ENCODE measurements at regions not wholly inside any gene's neighbourhood (a gene's known extent, or its start where the extent isn't known, plus 50 kb on each side); places are given as distances from the start of the nearest gene placed in this dataset.
"Not testable (repeated sequence)": the region's sequence is repeated elsewhere in the genome, so short reads cannot be mapped to it uniquely, and the experiment has no call there.

DNA sequence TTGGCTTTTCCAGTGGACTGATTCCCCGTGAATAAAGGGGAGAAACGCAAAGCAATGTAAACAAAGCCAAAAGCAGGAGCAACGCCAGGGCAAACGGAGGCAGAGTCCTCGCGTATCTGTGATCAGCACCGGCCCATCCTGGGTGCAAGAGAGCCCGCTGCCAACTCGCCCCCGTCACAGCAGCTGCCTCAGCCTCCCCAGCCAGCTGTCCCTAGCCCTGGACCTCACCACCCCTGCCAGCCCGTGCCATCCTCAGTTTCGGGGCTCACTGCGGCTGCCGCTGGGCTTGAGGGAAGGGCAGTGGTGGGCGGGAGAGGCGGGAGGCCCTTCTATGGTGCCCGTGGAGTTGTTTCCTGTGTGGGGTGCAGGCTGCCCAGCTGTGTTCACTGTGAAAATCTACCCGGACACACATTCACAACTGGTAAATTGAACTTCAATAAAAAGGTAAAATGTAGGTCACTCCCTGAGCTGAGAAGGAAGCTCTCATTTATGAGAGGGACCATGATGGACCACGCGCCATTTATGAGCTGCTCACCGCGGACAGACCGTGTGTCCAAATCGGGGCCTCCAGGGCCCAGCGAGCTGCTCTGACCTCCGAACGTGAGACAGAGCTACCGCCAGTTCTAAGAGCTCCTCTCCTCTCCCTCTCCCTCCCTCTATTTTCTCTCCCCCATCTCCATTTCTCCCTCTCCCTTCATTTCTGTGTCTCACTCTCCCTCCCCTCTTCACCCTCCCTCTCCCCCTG, 330.5 kb upstream of the SFSWAP start:
- Histone ChIP-seq H3K27ac (ENCODE audit: low read depth) (no peak overlapping the region), H3K36me3 (ENCODE audit: insufficient read depth) (no peaks in the 10 kb centered on the region), H3K4me3 (ENCODE audit: low read depth, low read length) (no peak overlapping the region), H3K4me1 (ENCODE audit: insufficient read depth) (no peaks in the 10 kb centered on the region)
- no peak for DNase-seq (ENCODE audit: extremely low spot score)
- 34% methylated on average over 28 of the region's 28 CpGs for WGBS

DNA sequence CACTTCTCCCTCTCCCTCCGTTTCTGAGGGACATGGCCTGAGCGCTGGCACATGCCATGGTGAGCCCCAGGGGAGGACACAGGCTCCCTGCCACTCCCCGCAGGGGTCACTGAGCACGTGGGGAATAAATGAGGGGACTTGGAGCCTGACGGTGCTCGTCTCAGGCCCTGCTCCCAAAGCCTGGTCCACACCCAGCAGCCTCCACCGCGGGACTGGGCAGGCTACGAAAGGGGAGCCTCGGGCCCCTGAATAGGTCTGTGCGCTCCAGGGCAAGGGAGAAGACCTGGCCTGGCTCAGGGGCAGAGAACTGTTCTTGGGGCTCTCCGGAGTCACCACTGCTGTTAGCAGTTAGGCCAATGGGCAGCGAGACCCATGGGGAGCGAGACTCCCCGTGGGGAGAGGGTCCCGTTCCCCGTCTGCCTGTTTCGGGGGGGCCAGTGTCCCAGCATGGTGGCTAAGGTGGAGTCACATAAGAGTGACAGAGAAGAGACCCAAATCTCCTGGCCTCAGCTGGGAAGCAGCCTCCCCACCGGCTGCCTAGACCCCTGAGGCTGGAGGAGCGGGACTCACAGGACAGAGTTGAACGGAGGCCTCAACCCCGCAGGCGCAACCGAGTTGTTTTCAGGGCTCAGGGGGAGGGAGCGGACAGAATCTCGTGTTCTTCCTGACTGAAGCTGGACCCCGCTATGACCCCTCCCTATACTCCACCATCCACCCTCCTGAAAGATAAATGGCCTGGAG, 329.8 kb upstream of the SFSWAP start:
- Histone ChIP-seq H3K27ac (ENCODE audit: low read depth) (no peak overlapping the region), H3K4me3 (ENCODE audit: low read depth, low read length) (no peak overlapping the region), H3K36me3 (ENCODE audit: insufficient read depth) (no peaks in the 10 kb centered on the region), H3K4me1 (ENCODE audit: insufficient read depth) (no peaks in the 10 kb centered on the region)
- WGBS: 64% methylated on average over 27 of the region's 27 CpGs
- DNase-seq (ENCODE audit: extremely low spot score): no peak

DNA sequence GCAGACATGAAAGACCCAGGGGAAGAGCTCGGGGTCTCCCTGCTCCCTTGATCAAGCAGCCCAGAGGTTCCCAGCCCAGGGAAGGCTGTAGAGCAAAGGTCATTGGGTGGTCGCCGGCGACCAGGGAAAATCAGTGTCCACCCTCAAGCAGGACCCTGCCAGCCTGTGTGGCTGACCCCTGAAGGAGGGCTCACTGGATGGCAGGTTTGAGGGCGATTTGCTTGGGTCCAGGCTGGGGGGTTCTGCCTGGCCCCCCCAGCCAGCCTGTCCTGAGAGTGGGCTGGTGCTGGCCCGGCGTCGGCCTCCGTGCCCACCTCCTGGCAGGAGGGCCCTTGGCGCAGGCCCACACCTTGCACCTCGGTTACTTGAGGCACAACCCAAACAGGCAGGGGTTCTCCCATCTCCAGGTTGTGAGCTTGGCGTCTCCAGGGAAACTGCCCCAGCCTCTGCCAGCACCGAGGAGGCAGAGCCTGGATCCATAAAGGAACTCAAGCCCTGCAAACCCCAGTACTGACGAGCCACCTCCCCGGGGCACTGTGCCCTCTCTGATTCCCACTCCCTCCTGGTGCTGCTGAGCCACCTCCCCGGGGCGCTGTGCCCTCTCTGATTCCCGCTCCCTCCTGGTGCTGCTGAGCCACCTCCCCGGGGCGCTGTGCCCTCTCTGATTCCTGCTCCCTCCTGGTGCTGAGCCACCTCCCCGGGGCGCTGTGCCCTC, 329.0 kb upstream of the SFSWAP start:
- Histone ChIP-seq H3K4me1 (ENCODE audit: insufficient read depth) (no peaks in the 10 kb centered on the region), H3K4me3 (ENCODE audit: low read depth, low read length) (no peak overlapping the region), H3K36me3 (ENCODE audit: insufficient read depth) (no peaks in the 10 kb centered on the region), H3K27ac (ENCODE audit: low read depth) (no peak overlapping the region)
- DNase-seq (ENCODE audit: extremely low spot score): no peak
- 78% methylated on average over 22 of the region's 22 CpGs for WGBS

DNA sequence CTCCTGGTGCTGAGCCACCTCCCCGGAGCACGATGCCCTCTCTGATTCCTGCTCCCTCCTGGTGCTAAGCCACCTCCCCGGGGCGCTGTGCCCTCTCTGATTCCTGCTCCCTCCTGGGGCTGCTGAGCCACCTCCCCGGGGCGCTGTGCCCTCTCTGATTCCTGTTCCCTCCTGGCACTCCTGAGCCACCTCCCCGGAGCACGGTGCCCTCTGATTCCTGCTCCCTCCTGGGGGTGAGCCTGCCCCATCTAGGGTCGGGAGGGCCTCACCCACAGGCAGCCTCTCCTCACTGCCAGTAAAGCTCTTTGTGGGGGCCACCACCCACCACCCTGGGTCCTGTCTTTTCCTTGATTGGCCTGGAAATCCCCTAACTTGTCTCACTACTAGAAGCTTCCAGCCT, 327.6 kb upstream of the SFSWAP start:
- no peak for DNase-seq (ENCODE audit: extremely low spot score)
- 82% methylated on average over 9 of the region's 9 CpGs for WGBS
- H3K27ac ChIP-seq (ENCODE audit: low read depth): no peak overlapping the region
- H3K36me3 ChIP-seq (ENCODE audit: insufficient read depth): no peaks in the 10 kb centered on the region
- H3K4me1 ChIP-seq (ENCODE audit: insufficient read depth): no peaks in the 10 kb centered on the region
- H3K4me3 ChIP-seq (ENCODE audit: low read depth, low read length): no peak overlapping the region

DNA sequence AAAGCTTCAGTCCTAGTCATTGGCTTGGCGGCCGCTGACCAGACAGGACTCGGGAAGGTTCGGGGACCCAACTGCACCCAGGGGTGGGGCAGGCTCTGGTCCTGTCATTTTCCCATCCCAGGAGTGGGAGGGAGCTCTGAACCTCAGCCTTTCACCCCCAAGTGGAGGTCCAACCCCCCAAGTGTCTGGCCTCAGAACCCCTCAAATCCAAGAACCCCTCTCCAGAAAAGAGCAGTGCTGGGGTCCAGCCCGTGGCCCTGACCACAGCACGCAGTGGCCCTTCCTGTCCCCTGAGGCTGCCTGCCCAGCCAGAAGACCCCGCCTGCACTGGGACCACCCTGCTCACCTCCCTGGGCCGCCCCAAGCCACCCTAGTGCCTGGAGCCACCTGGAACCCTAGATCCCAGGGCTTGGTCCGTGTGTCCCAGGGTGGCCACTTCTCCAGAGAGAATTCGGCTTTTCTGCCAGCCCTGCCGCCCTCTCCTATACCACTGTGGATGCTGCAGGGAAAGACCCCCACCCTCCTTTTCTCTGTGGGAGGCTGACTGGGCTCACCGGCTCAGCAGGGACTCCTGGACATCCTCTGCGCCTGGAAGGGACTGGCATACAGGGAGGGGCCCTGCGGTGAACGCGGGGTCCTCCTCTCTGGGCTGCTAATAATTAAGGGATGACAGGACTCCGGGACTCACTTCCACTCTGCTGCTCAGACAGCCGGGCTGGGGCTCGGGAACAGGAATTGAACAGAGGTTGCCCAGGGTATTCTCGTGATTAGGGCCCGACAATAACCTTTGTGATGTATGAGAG, 326.9 kb upstream of the SFSWAP start:
- no peak overlapping the region for H3K27ac ChIP-seq (ENCODE audit: low read depth)
- H3K4me3 ChIP-seq (ENCODE audit: low read depth, low read length): no peak overlapping the region
- no peak for DNase-seq (ENCODE audit: extremely low spot score)
- no peaks in the 10 kb centered on the region for H3K4me1 ChIP-seq (ENCODE audit: insufficient read depth)
- WGBS: 54% methylated on average over 21 of the region's 21 CpGs
- H3K36me3 ChIP-seq (ENCODE audit: insufficient read depth): no peaks in the 10 kb centered on the region

DNA sequence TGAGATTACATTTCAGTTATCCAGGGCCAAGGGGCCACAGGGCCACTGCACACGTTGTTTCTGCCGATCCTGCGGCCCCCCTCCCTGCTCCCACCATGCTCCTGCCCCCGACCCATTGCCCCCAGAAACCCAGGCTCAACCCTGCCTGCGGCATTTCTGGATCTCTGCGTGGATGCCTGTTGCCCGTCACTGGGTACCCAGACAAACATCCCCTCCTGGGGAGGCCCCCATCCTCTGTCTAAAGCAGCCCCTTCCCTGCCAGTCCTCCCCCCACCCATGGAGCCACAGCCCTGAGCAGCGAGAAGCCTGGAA, 326.4 kb upstream of the SFSWAP start:
- no peak for DNase-seq (ENCODE audit: extremely low spot score)
- Histone ChIP-seq H3K36me3 (ENCODE audit: insufficient read depth) (no peaks in the 10 kb centered on the region), H3K4me1 (ENCODE audit: insufficient read depth) (no peaks in the 10 kb centered on the region), H3K4me3 (ENCODE audit: low read depth, low read length) (no peak overlapping the region), H3K27ac (ENCODE audit: low read depth) (no peak overlapping the region)
- WGBS: 49% methylated on average over 8 of the region's 8 CpGs

DNA sequence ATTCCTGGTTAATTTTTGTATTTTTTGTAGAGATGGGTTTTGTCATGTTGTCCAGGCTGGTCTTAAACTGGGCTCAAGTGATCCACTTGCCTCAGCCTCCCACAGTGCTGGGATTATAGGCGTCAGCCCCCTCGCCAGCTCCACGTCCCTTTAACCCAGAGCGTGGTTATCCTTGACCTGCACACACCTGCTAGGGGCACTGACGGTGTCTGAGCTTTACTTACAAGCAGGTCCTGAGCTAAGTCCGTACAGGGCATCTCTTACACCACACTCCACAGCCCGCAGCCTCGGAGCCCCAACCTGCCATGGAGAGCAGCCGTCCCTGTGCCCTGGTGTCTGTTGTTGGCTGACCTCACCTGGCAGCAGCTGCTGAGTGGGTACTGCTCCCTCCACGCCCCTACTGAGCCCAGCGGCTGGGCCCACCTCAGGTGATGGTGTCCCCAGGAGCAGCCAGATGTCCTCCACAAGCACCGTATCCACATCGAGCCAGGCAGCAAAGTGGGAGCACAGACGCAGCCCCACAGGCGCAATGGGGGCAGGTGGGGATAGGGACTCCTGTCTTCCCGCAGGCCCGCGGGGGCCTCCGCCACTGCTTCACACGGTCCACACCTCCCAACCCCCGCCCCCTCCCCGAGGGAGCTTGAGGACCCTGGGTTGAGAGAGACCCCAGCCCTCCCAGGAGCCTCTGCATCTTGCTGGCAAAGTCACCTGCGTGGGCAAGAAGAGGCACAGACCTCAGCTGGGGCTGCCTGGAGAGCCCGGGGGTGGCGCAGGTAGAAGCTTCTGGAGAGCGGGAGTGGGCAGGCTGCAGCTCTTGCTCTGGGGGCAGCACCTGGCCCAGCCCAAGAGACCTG, 325.4 kb upstream of the SFSWAP start:
- no peak overlapping the region for H3K4me3 ChIP-seq (ENCODE audit: low read depth, low read length)
- DNase-seq (ENCODE audit: extremely low spot score): no peak
- H3K4me1 ChIP-seq (ENCODE audit: insufficient read depth): no peaks in the 10 kb centered on the region
- no peaks in the 10 kb centered on the region for H3K36me3 ChIP-seq (ENCODE audit: insufficient read depth)
- WGBS: 74% methylated on average over 26 of the region's 26 CpGs
- no peak overlapping the region for H3K27ac ChIP-seq (ENCODE audit: low read depth)

DNA sequence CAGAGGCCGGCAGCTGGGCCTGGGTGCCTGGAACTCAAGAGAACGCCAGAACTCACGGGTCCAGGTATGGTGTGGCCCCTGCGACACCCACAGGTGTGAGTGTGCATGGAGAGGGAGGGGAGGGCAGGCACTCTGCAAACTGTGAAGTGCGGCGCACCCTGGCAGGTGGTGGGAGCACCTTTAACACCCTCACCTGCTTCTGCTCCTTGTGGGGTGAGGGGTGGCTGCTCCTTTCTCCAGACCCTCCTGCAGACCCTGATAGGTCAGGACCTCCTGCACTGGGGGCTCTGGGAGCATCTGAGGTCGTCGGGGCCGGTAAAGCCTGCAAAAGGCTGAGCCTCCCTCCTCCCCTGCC, 324.7 kb upstream of the SFSWAP start:
- H3K27ac ChIP-seq (ENCODE audit: low read depth): no peak overlapping the region
- 64% methylated on average over 9 of the region's 9 CpGs for WGBS
- no peak for DNase-seq (ENCODE audit: extremely low spot score)
- no peaks in the 10 kb centered on the region for H3K4me1 ChIP-seq (ENCODE audit: insufficient read depth)
- H3K36me3 ChIP-seq (ENCODE audit: insufficient read depth): no peaks in the 10 kb centered on the region
- no peak overlapping the region for H3K4me3 ChIP-seq (ENCODE audit: low read depth, low read length)

DNA sequence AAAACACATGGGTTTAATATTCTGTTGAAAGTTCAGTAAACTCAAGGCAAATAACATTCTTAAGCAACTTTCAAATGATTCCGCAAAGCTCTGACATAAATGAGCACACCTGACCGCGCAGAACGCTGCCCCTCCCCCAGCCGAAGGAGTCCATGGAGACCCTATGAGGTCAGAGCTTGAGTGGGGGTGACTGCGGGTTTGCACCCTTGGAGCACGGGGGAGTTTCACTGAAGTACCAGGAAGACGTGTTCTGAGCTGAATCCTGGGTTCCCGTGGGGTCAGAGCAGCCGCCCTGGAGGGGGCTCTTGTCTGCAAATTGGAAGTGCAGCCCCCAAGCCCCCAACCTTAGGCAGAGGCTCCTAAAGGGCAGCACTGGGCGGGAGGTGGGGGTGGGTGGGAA, 324.1 kb upstream of the SFSWAP start:
- DNase-seq (ENCODE audit: extremely low spot score): no peak
- no peak overlapping the region for H3K27ac ChIP-seq (ENCODE audit: low read depth)
- H3K4me1 ChIP-seq (ENCODE audit: insufficient read depth): no peaks in the 10 kb centered on the region
- H3K36me3 ChIP-seq (ENCODE audit: insufficient read depth): no peaks in the 10 kb centered on the region
- no peak overlapping the region for H3K4me3 ChIP-seq (ENCODE audit: low read depth, low read length)
- WGBS: 64% methylated on average over 11 of the region's 11 CpGs

DNA sequence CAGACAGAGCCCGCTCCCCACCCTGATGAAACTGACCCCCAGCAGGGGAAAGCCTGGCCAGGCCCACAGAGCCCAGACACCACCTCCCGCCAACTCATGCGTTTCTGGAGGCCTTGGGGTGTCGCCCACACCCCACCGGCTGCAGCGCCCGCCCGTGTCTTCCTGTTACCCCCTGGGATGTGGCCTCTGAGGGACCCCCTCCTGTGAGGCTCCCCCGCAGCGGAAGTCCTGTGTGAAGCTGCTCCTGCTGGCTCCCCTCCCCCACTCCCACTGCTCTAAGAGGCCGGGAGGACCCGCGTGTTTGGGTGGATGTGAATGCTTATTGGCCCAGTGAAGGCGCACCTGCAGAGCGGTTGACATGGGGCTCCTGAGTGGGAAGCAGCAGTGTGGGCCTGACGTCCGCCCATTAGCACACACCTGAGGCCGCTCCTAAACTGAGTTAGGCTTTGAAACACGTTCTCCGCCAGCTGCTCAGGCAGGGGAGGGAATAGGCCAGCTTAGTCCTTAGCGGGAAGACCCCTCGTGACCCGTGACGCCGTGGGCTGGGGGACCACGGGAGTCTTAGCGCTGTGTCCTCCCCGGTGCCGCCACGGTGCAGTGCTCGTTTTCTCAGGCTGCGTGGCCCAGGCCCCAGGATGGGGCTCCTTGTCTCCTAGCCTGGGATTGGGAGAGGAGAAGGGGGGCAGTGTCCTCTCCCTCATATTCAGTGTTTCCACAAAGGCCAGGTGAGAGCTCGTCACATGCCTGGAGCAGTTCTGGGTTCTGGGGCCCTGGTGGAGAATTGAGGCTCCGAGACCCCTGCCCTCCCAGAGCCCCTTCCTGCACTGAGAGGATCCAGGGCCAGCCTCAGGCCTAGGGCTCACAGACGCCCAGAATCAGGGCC, 323.4 kb upstream of the SFSWAP start:
- H3K27ac ChIP-seq (ENCODE audit: low read depth): no peak overlapping the region
- H3K36me3 ChIP-seq (ENCODE audit: insufficient read depth): no peaks in the 10 kb centered on the region
- WGBS: 72% methylated on average over 35 of the region's 35 CpGs
- H3K4me1 ChIP-seq (ENCODE audit: insufficient read depth): no peaks in the 10 kb centered on the region
- no peak for DNase-seq (ENCODE audit: extremely low spot score)
- no peak overlapping the region for H3K4me3 ChIP-seq (ENCODE audit: low read depth, low read length)

DNA sequence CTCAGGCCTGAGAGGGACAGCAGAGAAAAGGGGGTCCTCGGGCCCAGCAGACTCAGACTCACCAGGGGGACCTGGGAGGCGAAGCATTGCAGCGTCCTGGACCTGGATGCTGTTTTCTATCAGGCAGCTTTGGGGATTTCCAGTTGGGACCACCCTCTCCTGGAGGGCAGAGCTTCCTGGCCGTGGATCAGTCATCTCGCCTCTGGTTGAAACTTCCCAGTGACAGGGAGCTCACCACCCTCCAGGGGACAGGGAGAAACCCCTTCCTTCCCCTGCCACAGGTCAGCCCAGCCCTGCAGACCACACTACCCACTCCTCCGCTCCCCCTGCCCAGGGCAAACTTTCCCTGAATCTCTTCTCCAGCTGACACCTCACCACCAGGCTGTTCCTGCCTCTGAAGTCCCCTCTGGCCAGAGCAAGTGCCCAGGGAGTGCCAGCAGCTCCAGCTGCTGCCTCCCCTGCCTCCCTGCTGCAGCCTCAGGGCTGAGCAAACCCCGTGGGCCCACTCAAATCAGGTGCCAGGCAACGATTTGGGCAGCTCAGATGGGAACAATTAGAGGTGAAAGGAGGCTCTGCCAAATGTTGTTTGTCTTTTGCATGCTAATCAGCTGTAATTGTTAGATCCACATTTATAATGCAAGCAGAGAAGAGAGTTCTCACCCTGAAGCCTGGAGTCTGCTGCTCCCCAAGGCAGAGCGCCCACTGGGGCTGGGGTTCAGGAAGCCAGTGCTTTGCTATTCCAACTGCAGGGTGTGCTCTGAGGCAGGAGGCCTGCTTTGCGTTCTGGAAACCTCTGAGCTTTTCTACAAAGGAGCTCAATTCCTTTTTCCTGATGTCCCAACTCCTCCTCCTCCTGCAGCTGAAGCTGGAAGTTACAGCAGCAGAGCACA, 322.5 kb upstream of the SFSWAP start:
- not testable (repeated sequence) for DNase-seq (ENCODE audit: extremely low spot score); H3K36me3 ChIP-seq (ENCODE audit: insufficient read depth); H3K27ac ChIP-seq (ENCODE audit: low read depth); H3K4me1 ChIP-seq (ENCODE audit: insufficient read depth); H3K4me3 ChIP-seq (ENCODE audit: low read depth, low read length)
- WGBS: 66% methylated on average over 8 of the region's 10 CpGs
